ENCODE measurements at regions not wholly inside any gene's neighbourhood (a gene's known extent, or its start where the extent isn't known, plus 50 kb on each side); places are given as distances from the start of the nearest gene placed in this dataset.

- no peak for DNase-seq (ENCODE audit: low spot score)
These were observed 200.9 kb downstream of the TM2D1 start for GRCh38 chr1:61523893-61524605.

GRCh38 chr1:61523229-61523628, 201.7 kb downstream of the TM2D1 start:
- DNase-seq (ENCODE audit: low spot score), result no peak

GRCh38 chr1:61520401-61520800, 204.5 kb downstream of the TM2D1 start:
- no peak for DNase-seq (ENCODE audit: low spot score)

GRCh38 chr1:61519631-61520030, 205.3 kb downstream of the TM2D1 start:
- no peak for DNase-seq (ENCODE audit: low spot score)

GRCh38 chr1:61518670-61519400, 206.1 kb downstream of the TM2D1 start:
- DNase-seq (ENCODE audit: low spot score), result no peak

- DNase-seq (ENCODE audit: low spot score), result no peak
These were observed 207.6 kb downstream of the TM2D1 start for GRCh38 chr1:61517345-61517744.

- DNase-seq (ENCODE audit: low spot score), result peak; percentile 51
These were observed 209.8 kb downstream of the TM2D1 start for GRCh38 chr1:61515096-61515495.

All from D341Med (cell line).